Pancreas (tissue), 10 donors: ENCODE measurements at regions not wholly inside any gene's neighbourhood (a gene's known extent, or its start where the extent isn't known, plus 50 kb on each side); places are given as distances from the start of the nearest gene placed in this dataset.

ENCODE experiments used
- ATAC-seq, 4 donors: fragments of 200-7000 bp; cut with Tn5 transposase; one replicate each; pipeline versions ENCODE4 v1.8.0 to v1.9.1; 2020; ENCODE audit warnings: mild to moderate bottlenecking in 4 of 4, moderate library complexity in 4 of 4
- DNase-seq, 6 donors: peaks; one replicate each; pipeline ENCODE4 v3.0.0-alpha.2; 2020
- FAIRE-seq: peaks from 2 replicates; lab custom pipeline; 2012; peaks lifted over from hg19 to GRCh38; lab: Jason Lieb, UNC
- H3K27ac ChIP-seq, 4 donors: fragments of 200-600 bp; sonication (generic); 1 replicate in 3 of 4; 2 replicates in 1 of 4; pipeline versions ENCODE4 v1.5.0 to v1.8.0; 2020
- H3K27me3 ChIP-seq, 4 donors: fragments of 200-600 bp; one replicate each; pipeline ENCODE4 v1.8.0; 2021
- H3K36me3 ChIP-seq, 3 donors: fragments of 200-600 bp; sonication (generic) in 1 of 3; one replicate each; pipeline versions ENCODE4 v1.5.0 to v1.8.0; 2020 to 2021
- H3K4me1 ChIP-seq, 3 donors: fragments of 200-600 bp; one replicate each; pipeline ENCODE4 v1.8.0; 2021
- H3K4me3 ChIP-seq, 4 donors: fragments of 200-600 bp; sonication (generic) in 2 of 4; one replicate each; pipeline versions ENCODE4 v1.5.0 to v1.8.0; 2020 to 2021
- H3K9me3 ChIP-seq, 4 donors: fragments of 200-600 bp; one replicate each; pipeline ENCODE4 v1.8.0; 2021
- WGBS, 2 donors: extraction: QIAGEN DNeasy Blood & Tissue Kit; methylation state at CpG; one replicate each; pipeline ENCODE4 v1.1.7; 2013; 5-methylcytosine and 5-hydroxymethylcytosine counted together
- intact Hi-C, 3 donors: fragments of 100-400 bp; cut with DNase I; formaldehyde crosslinking; loops; one replicate each; pipeline versions ENCODE4 v1.11.1 to v1.14.2; 2022
- TF ChIP-seq, protein P1 (sequence below), 4 donors: fragments of 200-600 bp; sonication (generic) in 3 of 4; IDR thresholded peaks; one replicate each; pipeline versions ENCODE4 v1.5.0 to v1.8.0; 2021; ENCODE audit warnings: antibody characterized with exemption in 4 of 4
- donor health status: healthy with polysubstance abuse.
- donor health status: DM: no; HTN: no; CAD: no; lungs with moderate emphysema.
- donor health status: DM: no; HTN: no; CAD: no.
- donor health status: control.
- donor health status: control.
- donor health status: Bipolar disorder and iron deficiency.
- donor health status: DM: yes; HTN: yes; CAD: no.
- donor health status: DM: no; HTN: no; CAD: no.
- donor health status: DM: no; HTN: no; CAD: no.
- donor health status: DM: yes; HTN: yes; CAD: no.

DNA sequence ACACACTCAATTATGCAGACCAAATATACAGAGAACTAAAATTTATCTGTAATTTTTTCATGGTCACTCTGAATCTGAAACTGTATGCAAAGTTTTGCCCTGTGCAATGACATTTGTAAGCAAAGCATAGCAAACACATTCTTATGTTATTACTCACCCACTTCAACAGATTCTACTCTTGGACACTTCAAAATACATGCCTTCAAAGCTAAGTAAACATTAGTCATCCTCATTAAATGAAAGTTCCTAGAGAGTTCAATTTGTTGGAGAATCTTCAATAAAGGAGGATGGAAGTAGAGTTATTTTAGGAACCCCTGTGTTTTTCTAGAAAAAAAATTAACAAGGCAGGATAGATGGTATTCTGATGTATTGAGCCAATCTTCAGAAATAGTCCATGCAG lies 639.7 kb upstream of the C9orf72 start:
- Histone ChIP-seq H3K4me1 (no peaks in the 10 kb centered on the region), H3K36me3 (no peaks in the 10 kb centered on the region), H3K4me3 (no peak overlapping the region), H3K27me3 (no peaks in the 10 kb centered on the region), H3K9me3 (no peaks in the 10 kb centered on the region), H3K27ac (no peak overlapping the region)
- FAIRE-seq (peak; percentile 34), DNase-seq (no peak), ATAC-seq (peak in 2 of 4 donors; percentile 29 to 83)
- TF ChIP-seq, protein P1, sequence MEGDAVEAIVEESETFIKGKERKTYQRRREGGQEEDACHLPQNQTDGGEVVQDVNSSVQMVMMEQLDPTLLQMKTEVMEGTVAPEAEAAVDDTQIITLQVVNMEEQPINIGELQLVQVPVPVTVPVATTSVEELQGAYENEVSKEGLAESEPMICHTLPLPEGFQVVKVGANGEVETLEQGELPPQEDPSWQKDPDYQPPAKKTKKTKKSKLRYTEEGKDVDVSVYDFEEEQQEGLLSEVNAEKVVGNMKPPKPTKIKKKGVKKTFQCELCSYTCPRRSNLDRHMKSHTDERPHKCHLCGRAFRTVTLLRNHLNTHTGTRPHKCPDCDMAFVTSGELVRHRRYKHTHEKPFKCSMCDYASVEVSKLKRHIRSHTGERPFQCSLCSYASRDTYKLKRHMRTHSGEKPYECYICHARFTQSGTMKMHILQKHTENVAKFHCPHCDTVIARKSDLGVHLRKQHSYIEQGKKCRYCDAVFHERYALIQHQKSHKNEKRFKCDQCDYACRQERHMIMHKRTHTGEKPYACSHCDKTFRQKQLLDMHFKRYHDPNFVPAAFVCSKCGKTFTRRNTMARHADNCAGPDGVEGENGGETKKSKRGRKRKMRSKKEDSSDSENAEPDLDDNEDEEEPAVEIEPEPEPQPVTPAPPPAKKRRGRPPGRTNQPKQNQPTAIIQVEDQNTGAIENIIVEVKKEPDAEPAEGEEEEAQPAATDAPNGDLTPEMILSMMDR (IDR thresholded peaks at IDR 0.05) = no peak
- intact Hi-C loops = no loop called here

DNA sequence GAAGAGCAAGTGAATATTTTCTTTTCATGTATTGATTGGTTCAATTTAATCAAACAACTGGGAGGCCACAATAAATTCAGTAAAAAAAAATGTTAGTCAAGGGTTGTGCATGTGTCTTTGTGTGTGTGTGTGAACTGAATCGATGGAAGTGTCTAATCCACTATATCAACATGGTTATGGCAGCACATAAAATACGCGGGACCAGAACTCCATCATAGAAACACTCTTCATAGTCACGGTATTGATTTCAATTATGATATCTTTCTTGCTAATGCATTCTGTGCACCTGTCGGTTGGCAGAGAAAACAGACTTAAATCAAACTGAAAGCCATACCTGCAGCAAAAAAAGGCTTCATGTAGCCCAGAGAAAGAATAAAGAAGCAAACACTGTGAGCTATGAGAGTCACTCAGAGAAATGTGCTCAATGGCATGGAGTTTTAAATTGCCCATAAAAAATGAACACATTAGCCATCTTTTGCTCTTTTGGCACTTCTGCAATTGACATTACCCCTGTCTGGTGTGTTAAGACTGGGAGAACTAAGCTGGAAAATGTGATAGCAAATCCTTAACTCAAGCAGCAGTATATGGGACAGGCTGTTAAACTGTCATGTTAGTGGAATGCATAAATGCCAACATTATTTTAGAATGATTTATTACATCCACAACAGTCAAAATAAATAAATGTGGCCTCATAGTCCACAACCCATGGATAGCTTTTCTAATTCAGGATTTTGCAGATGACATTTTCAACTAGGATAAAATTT lies 642.4 kb upstream of the C9orf72 start:
- Histone ChIP-seq H3K4me3 (no peak overlapping the region), H3K9me3 (no peaks in the 10 kb centered on the region), H3K36me3 (no peaks in the 10 kb centered on the region), H3K27ac (no peak overlapping the region), H3K27me3 (no peaks in the 10 kb centered on the region), H3K4me1 (no peaks in the 10 kb centered on the region)
- DNase-seq (no peak), ATAC-seq (no peak), FAIRE-seq (no peak)
- WGBS, 2 donors = 50 to 65% methylated on average over 5 of the region's 5 CpGs
- TF ChIP-seq, protein P1 (IDR thresholded peaks at IDR 0.05) = no peak
- intact Hi-C loops = no loop called here

DNA sequence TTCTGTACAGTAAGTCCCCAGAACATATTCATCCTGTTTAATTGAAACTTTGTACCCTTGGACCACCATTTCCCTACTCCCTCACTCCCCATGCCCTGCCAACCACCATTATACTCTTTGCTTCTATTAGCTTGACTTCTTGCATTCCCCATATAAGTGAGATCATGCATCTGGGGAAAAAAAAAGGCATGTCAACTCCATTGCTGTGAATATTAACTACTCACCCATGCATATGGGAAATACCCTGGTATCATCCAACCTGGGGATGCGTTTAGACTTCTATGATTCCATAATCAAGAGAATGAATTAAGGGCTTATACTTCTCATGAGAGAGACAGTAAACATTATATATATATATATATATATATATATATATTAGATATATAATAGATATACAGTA lies 659.4 kb upstream of the C9orf72 start:
- H3K9me3 ChIP-seq = no peaks in the 10 kb centered on the region
- H3K4me1 ChIP-seq = no peaks in the 10 kb centered on the region
- no peak for ATAC-seq
- H3K27ac ChIP-seq = no peak overlapping the region
- H3K27me3 ChIP-seq = no peaks in the 10 kb centered on the region
- TF ChIP-seq, protein P1 (IDR thresholded peaks at IDR 0.05) = no peak
- WGBS, 2 donors = 71 to 79% methylated on average over 1 of the region's 1 CpG
- DNase-seq = no peak
- no peak overlapping the region for H3K4me3 ChIP-seq
- FAIRE-seq = no peak
- intact Hi-C loops = no loop called here
- H3K36me3 ChIP-seq = no peaks in the 10 kb centered on the region

DNA sequence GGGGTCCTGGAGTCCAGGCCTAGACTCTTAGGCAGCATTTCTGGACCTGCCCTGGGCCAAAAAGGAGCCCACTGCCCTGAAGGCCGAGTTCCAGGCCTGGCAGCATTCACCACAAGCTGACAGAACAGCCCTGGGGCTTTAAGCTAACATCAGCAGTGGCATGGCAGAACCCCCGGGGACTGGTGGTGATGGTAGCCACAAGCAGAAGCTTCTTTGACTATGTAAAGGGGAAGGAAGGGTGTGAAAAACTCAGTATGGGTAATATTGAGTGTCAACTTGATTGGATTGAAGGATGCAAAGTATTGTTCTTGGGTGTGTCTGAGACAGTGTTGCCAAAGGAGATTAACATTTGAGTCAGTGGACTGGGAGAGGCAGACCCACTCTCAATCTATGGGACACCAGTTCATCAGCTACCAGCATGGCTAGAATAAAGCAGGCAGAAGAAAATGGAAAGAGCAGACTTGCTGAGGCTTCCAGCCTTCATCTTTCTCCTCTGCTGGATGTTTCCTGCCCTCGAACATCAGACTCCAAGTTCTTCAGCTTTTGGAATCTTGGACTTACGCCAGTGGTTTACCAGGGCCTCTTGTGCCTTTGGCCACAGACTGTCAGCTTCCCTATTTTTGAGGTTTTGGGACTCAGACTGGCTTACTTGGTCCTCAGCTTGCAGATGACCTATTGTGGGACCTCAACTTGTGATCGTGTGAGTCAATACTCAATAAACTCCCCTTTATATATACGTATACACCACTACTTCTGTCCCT lies 661.0 kb upstream of the C9orf72 start:
- Histone ChIP-seq H3K4me3 (no peak overlapping the region), H3K27ac (no peak overlapping the region), H3K27me3 (no peaks in the 10 kb centered on the region), H3K4me1 (no peaks in the 10 kb centered on the region), H3K36me3 (no peaks in the 10 kb centered on the region), H3K9me3 (no peaks in the 10 kb centered on the region)
- intact Hi-C loops = no loop called here
- no peak for ATAC-seq
- no peak for FAIRE-seq
- WGBS, 2 donors = 51 to 67% methylated on average over 6 of the region's 6 CpGs
- TF ChIP-seq, protein P1 (IDR thresholded peaks at IDR 0.05) = no peak
- peak in 2 of 6 donors; percentile 29 to 30 for DNase-seq

DNA sequence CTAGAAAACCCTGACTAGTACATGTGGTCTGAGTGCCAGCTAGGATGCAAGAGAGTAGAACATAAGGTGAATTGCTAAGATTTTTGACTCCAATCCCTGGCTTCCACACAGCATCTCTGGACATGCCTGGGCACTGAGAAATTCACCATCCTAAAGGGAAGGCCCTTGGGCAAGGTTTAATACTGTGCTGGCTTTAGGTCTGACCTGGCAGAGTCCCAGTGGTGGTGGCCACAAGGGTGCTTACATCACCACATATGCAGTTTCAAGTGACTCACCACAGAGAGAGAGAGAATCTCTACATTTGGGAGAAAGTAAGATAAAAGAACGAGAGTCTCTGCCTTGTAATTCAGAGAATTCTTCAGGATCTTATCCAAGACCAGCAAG lies 661.6 kb upstream of the C9orf72 start:
- no peak overlapping the region for H3K4me3 ChIP-seq
- ATAC-seq (no peak), FAIRE-seq (no peak), DNase-seq (no peak)
- no peaks in the 10 kb centered on the region for H3K36me3 ChIP-seq
- intact Hi-C loops = no loop called here
- 21 to 41% methylated on average over 1 of the region's 1 CpG for WGBS, 2 donors
- TF ChIP-seq, protein P1 (IDR thresholded peaks at IDR 0.05) = no peak
- H3K4me1 ChIP-seq = no peaks in the 10 kb centered on the region
- H3K27me3 ChIP-seq = no peaks in the 10 kb centered on the region
- no peaks in the 10 kb centered on the region for H3K9me3 ChIP-seq
- H3K27ac ChIP-seq = no peak overlapping the region
